Effector CD8-positive, alpha-beta T cell (primary cell): ENCODE measurements at regions not wholly inside any gene's neighbourhood (a gene's known extent, or its start where the extent isn't known, plus 50 kb on each side); places are given as distances from the start of the nearest gene placed in this dataset.

Experiments used
- DNase-seq: peaks from one replicate; lab custom pipeline; 2025; lab: John Stamatoyannopoulos, UW

GRCh38 chr2:180461761-180462160 lies 454.7 kb upstream of the CWC22 start:
- DNase-seq, result no peak

- DNase-seq, result no peak
Observed at GRCh38 chr2:180456801-180457200, 449.7 kb upstream of the CWC22 start.

- no peak for DNase-seq
Observed at GRCh38 chr2:180450841-180451240, 443.7 kb upstream of the CWC22 start.

- no peak for DNase-seq
Observed at GRCh38 chr2:180449171-180449915, 442.2 kb upstream of the CWC22 start.

GRCh38 chr2:180446492-180446891 lies 439.4 kb upstream of the CWC22 start:
- no peak for DNase-seq

- DNase-seq, result no peak
Observed at GRCh38 chr2:180443888-180444287, 436.8 kb upstream of the CWC22 start.

GRCh38 chr2:180442860-180443644 lies 436.0 kb upstream of the CWC22 start:
- DNase-seq, result no peak

GRCh38 chr2:180419212-180419611 lies 412.1 kb upstream of the CWC22 start:
- no peak for DNase-seq

GRCh38 chr2:180416627-180417026 lies 409.5 kb upstream of the CWC22 start:
- no peak for DNase-seq

- no peak for DNase-seq
Observed at GRCh38 chr2:180413336-180413735, 406.2 kb upstream of the CWC22 start.

GRCh38 chr2:180412219-180412618 lies 405.1 kb upstream of the CWC22 start:
- DNase-seq, result no peak

GRCh38 chr2:180411661-180412060 lies 404.6 kb upstream of the CWC22 start:
- no peak for DNase-seq

GRCh38 chr2:180406687-180407086 lies 399.6 kb upstream of the CWC22 start:
- DNase-seq, result no peak

- no peak for DNase-seq
Observed at GRCh38 chr2:180405520-180405919, 398.4 kb upstream of the CWC22 start.

- DNase-seq, result no peak
Observed at GRCh38 chr2:180394305-180394704, 387.2 kb upstream of the CWC22 start.

GRCh38 chr2:180385601-180386201 lies 378.6 kb upstream of the CWC22 start:
- no peak for DNase-seq

- no peak for DNase-seq
Observed at GRCh38 chr2:180376066-180376465, 369.0 kb upstream of the CWC22 start.

- no peak for DNase-seq
Observed at GRCh38 chr2:180374502-180375281, 367.6 kb upstream of the CWC22 start.

- no peak for DNase-seq
Observed at GRCh38 chr2:180370511-180371205, 363.6 kb upstream of the CWC22 start.

- DNase-seq, result no peak
Observed at GRCh38 chr2:180368881-180369280, 361.8 kb upstream of the CWC22 start.

GRCh38 chr2:180367815-180368214 lies 360.7 kb upstream of the CWC22 start:
- no peak for DNase-seq

- DNase-seq, result no peak
Observed at GRCh38 chr2:180366481-180366880, 359.4 kb upstream of the CWC22 start.
